GM19372 (cell line): ENCODE measurements at regions not wholly inside any gene's neighbourhood (a gene's known extent, or its start where the extent isn't known, plus 50 kb on each side); places are given as distances from the start of the nearest gene placed in this dataset.
"Not testable (repeated sequence)": the region's sequence is repeated elsewhere in the genome, so short reads cannot be mapped to it uniquely, and the experiment has no call there.

Source experiments
- ATAC-seq: cut with Tn5 transposase; IDR thresholded peaks from one replicate; pipeline ENCODE4 v1.9.1; 2021; ENCODE audit warnings: mild to moderate bottlenecking, low read depth, moderate library complexity; ENCODE audit not compliant: unreplicated experiment

- ATAC-seq, result no peak
Measured at GRCh38 chr11:129751511-129751910, 64.1 kb upstream of the TMEM45B start.

GRCh38 chr11:129763569-129763968 is 52.1 kb upstream of the TMEM45B start:
- ATAC-seq, result not testable (repeated sequence)

- ATAC-seq, result not testable (repeated sequence)
Measured at GRCh38 chr11:129764204-129764603, 51.4 kb upstream of the TMEM45B start.
